ENCODE measurements at regions not wholly inside any gene's neighbourhood (a gene's known extent, or its start where the extent isn't known, plus 50 kb on each side); places are given as distances from the start of the nearest gene placed in this dataset.

- H3K4me3 Mint-ChIP-seq (ENCODE audit: unreplicated experiment) = no peak overlapping the region
- intact Hi-C loops (cut with micrococcal nuclease; ENCODE audit: unreplicated experiment) = no loop called here
- no TSS peak for BruUV-seq (replicated peaks)
- H3K4me1 Mint-ChIP-seq (ENCODE audit: low read depth, unreplicated experiment) = peaks cover 42% of the 10 kb centered on the region
- no peak overlapping the region for H3K4me3 ChIP-seq (ENCODE audit: low read depth, low read length)
- peaks cover 33% of the 10 kb centered on the region for H3K9me3 Mint-ChIP-seq (ENCODE audit: unreplicated experiment)
- ChIA-PET CTCF (no interaction called here), POLR2A (no interaction called here)
- peak; percentile 32 to 56 for DNase-seq
- no peaks in the 10 kb centered on the region for H3K27me3 ChIP-seq (replicated peaks; ENCODE audit: control insufficient read depth, insufficient read depth, low read length)
- H3K4me1 ChIP-seq = peaks cover 38% of the 10 kb centered on the region
- H3K36me3 Mint-ChIP-seq (ENCODE audit: insufficient read depth, unreplicated experiment) = peaks cover 7% of the 10 kb centered on the region
- no peaks in the 10 kb centered on the region; the same call in 1 of the 2 replicates for H3K9me3 ChIP-seq
- H3K27ac Mint-ChIP-seq (ENCODE audit: unreplicated experiment) = no peak overlapping the region
- no peak for TF ChIP-seq CTCF (IDR thresholded peaks at IDR 0.05; ENCODE audit: insufficient read depth in 1 of 2, low read depth in 1 of 2, low read length in 1 of 2, severe bottlenecking in 1 of 2, unreplicated experiment in 1 of 2)
- no peaks in the 10 kb centered on the region for H3K27me3 Mint-ChIP-seq (ENCODE audit: insufficient read depth, unreplicated experiment)
- no peaks in the 10 kb centered on the region for H3K36me3 ChIP-seq (ENCODE audit: control insufficient read depth, insufficient read depth, low read length)
Measured at GRCh38 chr5:17330386-17330785, 113.0 kb downstream of the BASP1 start.

- H3K36me3 ChIP-seq (ENCODE audit: control insufficient read depth, insufficient read depth, low read length) = no peaks in the 10 kb centered on the region
- intact Hi-C loops (cut with micrococcal nuclease; ENCODE audit: unreplicated experiment) = no loop called here
- no peak for TF ChIP-seq CTCF (IDR thresholded peaks at IDR 0.05; ENCODE audit: insufficient read depth in 1 of 2, low read depth in 1 of 2, low read length in 1 of 2, severe bottlenecking in 1 of 2, unreplicated experiment in 1 of 2)
- BruUV-seq (replicated peaks) = no TSS peak
- no peak for DNase-seq
- peaks cover 4% of the 10 kb centered on the region for H3K36me3 Mint-ChIP-seq (ENCODE audit: insufficient read depth, unreplicated experiment)
- no peak overlapping the region for H3K4me3 ChIP-seq (ENCODE audit: low read depth, low read length)
- no peaks in the 10 kb centered on the region for H3K27me3 Mint-ChIP-seq (ENCODE audit: insufficient read depth, unreplicated experiment)
- H3K9me3 ChIP-seq = peaks cover under 1% of the 10 kb centered on the region
- peak overlapping the region; percentile 20 for H3K27ac Mint-ChIP-seq (ENCODE audit: unreplicated experiment)
- H3K4me1 Mint-ChIP-seq (ENCODE audit: low read depth, unreplicated experiment) = peaks cover 29% of the 10 kb centered on the region
- peaks cover 26% of the 10 kb centered on the region for H3K4me1 ChIP-seq
- H3K27me3 ChIP-seq (replicated peaks; ENCODE audit: control insufficient read depth, insufficient read depth, low read length) = no peaks in the 10 kb centered on the region
- CTCF ChIA-PET = no interaction called here
- POLR2A ChIA-PET = no interaction called here
- no peak overlapping the region for H3K4me3 Mint-ChIP-seq (ENCODE audit: unreplicated experiment)
- H3K9me3 Mint-ChIP-seq (ENCODE audit: unreplicated experiment) = peaks cover 38% of the 10 kb centered on the region
Measured at GRCh38 chr5:17331651-17332050, 114.2 kb downstream of the BASP1 start.

- no peak for TF ChIP-seq CTCF (IDR thresholded peaks at IDR 0.05; ENCODE audit: insufficient read depth in 1 of 2, low read depth in 1 of 2, low read length in 1 of 2, severe bottlenecking in 1 of 2, unreplicated experiment in 1 of 2)
- peaks cover 21% of the 10 kb centered on the region for H3K4me1 Mint-ChIP-seq (ENCODE audit: low read depth, unreplicated experiment)
- ChIA-PET POLR2A (no interaction called here), CTCF (no interaction called here)
- peaks cover 37% of the 10 kb centered on the region for H3K9me3 Mint-ChIP-seq (ENCODE audit: unreplicated experiment)
- intact Hi-C loops (cut with micrococcal nuclease; ENCODE audit: unreplicated experiment) = no loop called here
- no peak overlapping the region for H3K4me3 Mint-ChIP-seq (ENCODE audit: unreplicated experiment)
- no peaks in the 10 kb centered on the region for H3K36me3 ChIP-seq (ENCODE audit: control insufficient read depth, insufficient read depth, low read length)
- no peak overlapping the region for H3K4me3 ChIP-seq (ENCODE audit: low read depth, low read length)
- no TSS peak for BruUV-seq (replicated peaks)
- H3K27me3 ChIP-seq (replicated peaks; ENCODE audit: control insufficient read depth, insufficient read depth, low read length) = no peaks in the 10 kb centered on the region
- peaks cover 16% of the 10 kb centered on the region for H3K4me1 ChIP-seq
- H3K27me3 Mint-ChIP-seq (ENCODE audit: insufficient read depth, unreplicated experiment) = no peaks in the 10 kb centered on the region
- no peak for DNase-seq
- no peak overlapping the region for H3K27ac Mint-ChIP-seq (ENCODE audit: unreplicated experiment)
- H3K9me3 ChIP-seq = peaks cover 6% of the 10 kb centered on the region
- no peaks in the 10 kb centered on the region for H3K36me3 Mint-ChIP-seq (ENCODE audit: insufficient read depth, unreplicated experiment)
Measured at GRCh38 chr5:17333755-17334154, 116.3 kb downstream of the BASP1 start.
